ENCODE measurements at regions not wholly inside any gene's neighbourhood (a gene's known extent, or its start where the extent isn't known, plus 50 kb on each side); places are given as distances from the start of the nearest gene placed in this dataset.
"Not testable (repeated sequence)": the region's sequence is repeated elsewhere in the genome, so short reads cannot be mapped to it uniquely, and the experiment has no call there.

DNA sequence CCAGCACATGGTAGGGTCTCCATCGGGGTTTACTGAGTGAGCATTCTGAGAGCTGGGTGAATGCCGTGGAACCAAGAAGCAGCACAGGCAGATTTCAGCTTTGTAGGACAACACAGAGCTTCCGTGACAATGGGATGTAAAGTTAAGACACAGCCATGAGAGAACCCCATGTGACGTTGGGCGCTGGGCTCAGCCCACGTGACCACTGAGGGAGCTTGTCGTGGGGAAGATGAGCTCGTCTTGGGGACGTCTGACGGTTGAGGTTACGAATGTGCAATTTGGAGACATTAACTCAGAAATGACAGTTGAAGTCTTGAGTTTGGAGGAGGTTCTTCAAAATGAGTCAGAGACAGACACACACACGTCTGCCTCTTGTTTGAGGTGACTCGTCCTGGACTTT lies 51.5 kb upstream of the MUC20 start:
- peak in 1 of 2 donors; percentile 34 for DNase-seq (ENCODE audit: low read depth in 2 of 2)

- DNase-seq (ENCODE audit: low read depth in 2 of 2) = not testable (repeated sequence)
Observed at GRCh38 chr3:195668131-195668766, 52.5 kb upstream of the MUC20 start.

- not testable (repeated sequence) for DNase-seq (ENCODE audit: low read depth in 2 of 2)
Observed at GRCh38 chr3:195665311-195665710, 55.5 kb upstream of the MUC20 start.

- DNase-seq (ENCODE audit: low read depth in 2 of 2) = not testable (repeated sequence)
Observed at GRCh38 chr3:195664131-195664530, 56.6 kb upstream of the MUC20 start.

DNA sequence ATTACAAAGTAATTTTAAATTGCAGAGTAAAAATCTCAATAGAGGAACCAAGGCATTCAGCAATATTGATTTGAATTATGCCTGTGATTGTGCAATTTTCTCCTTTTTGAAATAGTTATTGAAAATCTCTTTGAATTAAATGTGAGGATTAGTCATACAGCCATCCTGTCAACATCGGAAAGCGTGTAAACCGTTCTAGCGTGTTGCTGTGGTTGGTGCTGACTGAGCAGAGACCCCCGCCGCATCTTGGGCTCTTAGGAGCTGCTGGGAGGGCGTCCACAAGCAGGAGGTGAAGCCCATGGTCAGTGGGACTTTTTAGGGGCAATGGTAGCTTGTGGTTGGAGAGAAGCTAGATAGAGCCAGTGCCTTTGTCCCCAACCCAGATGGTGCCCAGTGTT lies 61.6 kb upstream of the MUC20 start:
- not testable (repeated sequence) for DNase-seq (ENCODE audit: low read depth in 2 of 2)

- not testable (repeated sequence) for DNase-seq (ENCODE audit: low read depth in 2 of 2)
Observed at GRCh38 chr3:195658381-195659135, 62.2 kb upstream of the MUC20 start.

GRCh38 chr3:195657475-195658372 lies 63.1 kb upstream of the MUC20 start:
- peak; percentile 57 to 81 for DNase-seq (ENCODE audit: low read depth in 2 of 2)

DNA sequence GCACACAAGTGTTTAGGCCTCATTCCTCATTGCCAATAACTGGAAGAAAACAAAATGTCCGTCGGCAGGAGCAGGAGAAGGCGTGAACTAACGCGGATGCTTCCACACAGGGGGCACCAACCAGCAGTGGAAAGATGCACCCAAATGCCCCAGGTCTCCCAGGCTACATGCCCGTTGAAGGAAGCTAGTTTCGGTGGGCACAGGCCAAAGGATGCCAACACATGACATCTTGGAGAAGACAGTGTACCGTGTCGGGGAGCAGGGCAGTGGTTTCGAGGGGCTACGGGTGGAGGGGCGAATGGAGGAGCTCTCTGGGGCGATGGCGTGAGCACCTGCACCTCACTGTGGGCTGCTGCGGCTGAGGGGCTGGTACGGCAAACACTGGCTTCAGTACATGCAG lies 64.7 kb upstream of the MUC20 start:
- DNase-seq (ENCODE audit: low read depth in 2 of 2) = not testable (repeated sequence)

DNA sequence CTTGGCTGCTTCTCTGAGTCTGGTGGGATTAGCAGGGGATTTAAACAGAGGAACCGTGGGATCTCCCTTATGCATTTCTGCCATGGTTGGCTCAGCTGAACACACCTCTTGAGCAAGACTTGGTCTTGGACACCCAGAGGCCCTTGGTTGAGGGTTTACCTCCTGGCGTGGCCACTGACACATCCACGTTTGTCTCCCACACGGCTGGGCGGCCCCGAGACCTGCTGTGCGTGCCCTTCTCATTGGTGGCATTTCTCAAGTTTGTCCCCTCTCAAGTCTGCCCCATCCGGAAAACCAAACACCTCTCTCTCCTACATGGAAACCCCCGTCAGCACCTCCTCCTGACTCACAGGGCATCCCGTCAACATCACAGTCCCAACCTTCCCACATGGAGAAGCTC lies 66.0 kb upstream of the MUC20 start:
- not testable (repeated sequence) for DNase-seq (ENCODE audit: low read depth in 2 of 2)

DNA sequence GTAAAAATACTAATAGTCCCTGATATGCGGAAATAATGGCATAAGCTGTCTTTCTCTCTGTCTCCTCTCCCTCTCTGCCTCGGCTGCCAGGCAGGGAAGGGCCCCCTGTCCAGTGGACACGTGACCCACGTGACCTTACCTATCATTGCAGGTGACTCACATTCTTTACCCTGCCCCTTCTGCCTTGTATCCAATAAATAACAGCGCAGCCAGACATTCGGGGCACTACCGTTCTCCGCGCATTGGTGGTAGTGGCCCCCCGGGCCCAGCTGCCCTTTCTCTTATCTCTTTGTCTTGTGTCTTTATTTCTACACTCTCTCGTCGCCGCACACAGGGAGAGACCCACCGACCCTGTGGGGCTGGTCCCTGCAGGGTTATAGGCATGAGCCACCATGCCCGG lies 66.6 kb upstream of the MUC20 start:
- DNase-seq (ENCODE audit: low read depth in 2 of 2) = not testable (repeated sequence)

- DNase-seq (ENCODE audit: low read depth in 2 of 2) = not testable (repeated sequence)
Observed at GRCh38 chr3:195653641-195654040, 67.1 kb upstream of the MUC20 start.

DNA sequence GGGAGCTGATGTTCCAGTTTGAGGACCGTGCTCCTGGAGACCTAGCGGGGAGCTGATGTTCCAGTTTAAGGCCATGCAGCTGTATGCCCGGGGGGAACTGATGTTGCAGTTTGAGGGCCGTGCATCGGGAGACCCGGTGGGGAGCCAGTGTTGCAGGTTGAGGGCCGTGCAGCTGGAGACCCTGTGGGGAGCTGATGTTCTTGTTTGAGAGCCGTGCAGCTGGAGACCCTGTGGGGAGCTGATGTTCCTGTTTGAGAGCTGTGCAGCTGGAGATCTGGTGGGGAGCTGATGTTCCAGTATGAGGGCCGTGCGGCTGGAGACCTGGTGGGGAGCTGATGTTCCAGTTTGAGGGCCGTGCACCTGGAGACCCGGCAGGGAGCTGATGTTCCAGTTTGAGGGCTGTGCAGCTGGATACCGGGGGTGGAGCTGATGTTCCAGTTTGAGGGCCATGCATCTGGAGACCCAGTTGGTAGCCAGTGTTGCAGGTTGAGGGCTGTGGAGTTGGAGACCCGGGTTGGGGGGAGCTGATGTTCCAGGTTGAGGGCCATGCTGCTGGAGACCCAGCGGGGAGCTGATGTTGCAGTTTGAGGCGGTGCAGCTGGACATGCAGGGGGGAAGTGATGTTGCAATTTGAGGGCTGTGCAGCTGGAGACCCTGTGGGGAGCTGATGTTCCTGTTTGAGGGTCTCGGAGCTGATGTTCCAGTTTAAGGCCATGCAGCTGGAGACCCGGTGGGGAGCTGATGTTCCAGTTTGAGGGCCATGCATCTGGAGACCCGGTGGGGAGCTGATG lies 64.4 kb upstream of the APOD start:
- not testable (repeated sequence) for DNase-seq (ENCODE audit: low read depth in 2 of 2)

DNA sequence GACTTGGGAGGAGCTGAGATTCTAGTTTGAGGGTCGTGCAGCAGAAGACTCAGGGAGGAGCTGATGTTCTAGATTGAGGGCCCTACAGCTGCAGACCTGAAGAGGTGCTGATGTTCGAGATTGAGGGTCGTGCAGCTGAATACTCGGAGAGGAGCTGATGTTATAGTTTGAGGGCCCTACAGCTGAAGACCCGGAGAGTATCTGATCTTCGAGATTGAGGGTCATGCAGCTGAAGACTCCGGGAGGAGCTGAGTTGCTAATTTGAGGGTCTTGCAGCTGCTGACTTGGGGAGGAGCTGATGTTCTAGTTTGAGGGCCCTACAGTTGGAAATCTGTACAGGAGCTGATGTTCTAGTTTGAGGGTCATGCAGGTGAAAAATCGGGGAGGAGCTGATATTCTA lies 62.1 kb upstream of the APOD start:
- not testable (repeated sequence) for DNase-seq (ENCODE audit: low read depth in 2 of 2)

DNA sequence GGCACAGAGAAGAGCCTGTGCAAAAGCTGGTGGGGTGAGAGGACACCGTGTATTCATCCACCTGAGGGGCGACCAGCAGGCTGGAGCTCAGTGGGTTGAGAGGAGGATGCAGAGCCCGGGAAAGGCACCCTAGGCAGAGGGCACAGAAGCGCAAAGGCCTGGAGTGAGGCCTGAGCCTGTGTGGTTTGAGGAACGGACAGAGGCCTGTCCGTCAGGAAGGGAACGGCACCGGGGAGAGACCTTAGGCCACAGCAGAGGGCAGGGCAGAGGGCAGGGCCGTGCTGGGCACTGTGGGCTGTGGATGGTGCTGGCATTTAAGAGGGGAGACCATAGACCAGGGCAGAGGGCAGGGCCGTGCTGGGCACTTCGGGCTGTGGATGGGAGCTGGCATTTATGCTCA lies 59.5 kb upstream of the APOD start:
- not testable (repeated sequence) for DNase-seq (ENCODE audit: low read depth in 2 of 2)

- DNase-seq (ENCODE audit: low read depth in 2 of 2) = not testable (repeated sequence)
Observed at GRCh38 chr3:195642311-195642710, 58.6 kb upstream of the APOD start.

GRCh38 chr3:195638456-195638855 lies 54.7 kb upstream of the APOD start:
- DNase-seq (ENCODE audit: low read depth in 2 of 2) = not testable (repeated sequence)

DNA sequence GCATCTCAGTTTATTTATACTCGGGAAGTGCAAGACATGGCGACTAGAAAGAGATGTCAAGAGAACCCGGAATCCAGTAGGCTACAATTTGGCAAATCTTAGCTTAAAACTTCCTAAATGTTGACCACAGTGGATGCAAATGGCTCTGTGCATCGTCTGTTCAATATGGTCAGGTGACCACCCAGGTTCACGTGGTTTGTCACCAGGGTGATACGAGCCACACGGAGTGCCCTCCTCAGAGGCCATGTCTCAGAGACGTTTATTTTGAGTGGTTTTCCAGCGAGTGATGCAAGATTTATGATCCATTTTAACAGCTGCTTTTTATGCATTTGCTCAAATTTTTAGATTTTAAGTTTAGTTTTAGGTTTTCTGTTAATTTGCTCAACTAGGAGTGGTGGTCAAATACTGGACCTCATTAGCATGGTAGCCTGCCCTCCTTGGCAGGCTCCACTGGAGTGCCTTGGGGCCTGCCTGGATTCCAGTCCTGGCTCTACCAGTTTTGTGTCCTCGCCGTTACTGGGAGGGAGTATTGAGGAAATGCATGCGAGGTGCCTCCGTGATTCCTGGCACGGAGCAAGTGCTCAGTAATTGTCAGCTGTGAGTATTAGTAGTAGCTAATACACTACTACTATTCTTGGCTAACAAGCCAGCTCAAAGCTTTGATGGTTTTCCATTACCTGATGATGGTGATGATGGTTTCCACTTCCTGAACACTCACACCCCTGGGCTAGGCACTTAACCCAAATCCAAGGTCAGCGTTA lies 53.9 kb upstream of the APOD start:
- DNase-seq (ENCODE audit: low read depth in 2 of 2) = not testable (repeated sequence)

GRCh38 chr3:195637011-195637410 lies 53.3 kb upstream of the APOD start:
- not testable (repeated sequence) for DNase-seq (ENCODE audit: low read depth in 2 of 2)

DNA sequence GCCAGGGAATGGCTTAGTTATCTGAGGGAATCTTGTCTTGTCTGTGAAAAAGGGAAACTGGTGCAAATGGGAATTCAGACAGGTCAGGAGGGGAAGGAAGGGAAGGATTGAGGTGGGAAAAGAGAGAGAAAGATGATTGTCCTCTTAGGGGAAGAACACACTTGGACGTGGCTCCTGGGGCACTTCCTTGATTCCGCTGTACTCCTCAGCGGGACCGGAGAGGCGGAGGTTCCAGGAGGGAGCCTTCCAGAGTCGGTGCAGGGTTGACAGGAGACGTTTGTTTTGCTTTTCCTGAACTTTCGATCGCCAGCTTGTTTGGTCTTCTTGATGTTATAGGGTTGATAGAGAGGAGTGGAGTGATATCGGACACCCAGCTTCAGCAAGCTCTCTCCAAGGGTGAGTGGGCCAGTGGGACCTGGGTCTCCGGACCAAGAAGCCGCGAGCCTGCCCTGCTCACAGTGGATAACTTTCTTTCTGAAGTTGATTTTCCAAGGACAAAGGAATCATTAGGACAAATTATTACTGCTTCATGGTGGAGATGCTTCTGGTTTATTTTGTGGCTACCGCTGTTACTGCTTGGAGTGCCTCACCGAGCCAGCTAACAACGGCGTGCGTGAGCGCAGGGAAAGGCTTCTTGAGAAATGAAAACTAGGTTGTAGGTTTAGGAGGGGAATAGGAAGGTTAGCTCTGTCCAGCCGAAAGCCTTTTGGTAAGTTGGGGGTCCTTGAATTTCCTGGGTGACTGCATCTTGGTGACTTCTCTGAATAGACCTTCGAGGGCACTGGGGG lies 52.4 kb upstream of the APOD start:
- DNase-seq (ENCODE audit: low read depth in 2 of 2) = not testable (repeated sequence)

Data from stimulated activated CD4-positive, alpha-beta T cell treated with anti-CD3 and anti-CD28 coated beads, Interleukin-15, amount 100 ng/mL, for 48 hours (primary cell).